ENCODE measurements at regions not wholly inside any gene's neighbourhood (a gene's known extent, or its start where the extent isn't known, plus 50 kb on each side); places are given as distances from the start of the nearest gene placed in this dataset.

DNA sequence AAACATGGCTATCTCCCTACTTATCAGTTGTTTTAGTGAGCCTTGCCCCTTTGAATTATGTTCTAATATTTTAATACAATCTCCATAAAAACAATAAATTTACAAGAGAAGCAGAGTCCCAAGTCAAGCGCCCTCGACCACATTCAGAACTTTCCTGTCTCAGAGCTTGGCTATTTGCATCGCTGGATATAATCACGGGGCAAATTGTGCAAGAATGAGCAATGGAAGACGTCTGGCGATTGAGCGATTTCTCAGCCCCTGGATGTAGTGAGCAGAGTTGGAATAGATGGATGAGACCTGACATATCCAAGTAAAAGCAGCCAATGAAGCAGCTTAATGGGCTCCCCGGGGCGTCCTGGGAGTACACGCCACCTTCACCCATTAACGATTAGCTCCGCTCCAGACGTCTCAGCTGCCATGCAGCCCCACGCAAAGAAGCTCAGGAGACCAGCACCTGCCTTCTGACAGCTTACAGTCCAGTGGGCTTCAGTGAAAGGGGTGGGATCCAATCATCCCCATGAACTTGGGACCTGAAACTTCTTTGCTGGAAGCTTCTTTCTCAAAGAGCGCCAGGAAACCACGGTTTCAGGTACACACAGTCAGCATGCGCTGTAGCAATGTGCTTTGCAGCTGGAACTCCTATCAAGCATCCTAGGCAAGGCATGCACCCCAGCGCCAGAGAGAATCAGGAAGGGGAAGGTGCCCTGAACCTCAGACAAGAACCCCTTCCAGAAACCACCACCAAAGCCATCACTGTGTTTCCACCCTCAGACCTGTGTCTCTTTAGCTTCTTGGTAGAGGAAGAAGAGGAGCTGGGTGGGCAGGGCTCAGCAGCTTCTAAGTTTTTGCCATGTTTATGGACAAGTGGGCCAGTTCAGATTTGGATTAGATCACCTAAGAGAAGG lies 92.0 kb upstream of the IRX4 start:
- TF ChIP-seq, protein P1, sequence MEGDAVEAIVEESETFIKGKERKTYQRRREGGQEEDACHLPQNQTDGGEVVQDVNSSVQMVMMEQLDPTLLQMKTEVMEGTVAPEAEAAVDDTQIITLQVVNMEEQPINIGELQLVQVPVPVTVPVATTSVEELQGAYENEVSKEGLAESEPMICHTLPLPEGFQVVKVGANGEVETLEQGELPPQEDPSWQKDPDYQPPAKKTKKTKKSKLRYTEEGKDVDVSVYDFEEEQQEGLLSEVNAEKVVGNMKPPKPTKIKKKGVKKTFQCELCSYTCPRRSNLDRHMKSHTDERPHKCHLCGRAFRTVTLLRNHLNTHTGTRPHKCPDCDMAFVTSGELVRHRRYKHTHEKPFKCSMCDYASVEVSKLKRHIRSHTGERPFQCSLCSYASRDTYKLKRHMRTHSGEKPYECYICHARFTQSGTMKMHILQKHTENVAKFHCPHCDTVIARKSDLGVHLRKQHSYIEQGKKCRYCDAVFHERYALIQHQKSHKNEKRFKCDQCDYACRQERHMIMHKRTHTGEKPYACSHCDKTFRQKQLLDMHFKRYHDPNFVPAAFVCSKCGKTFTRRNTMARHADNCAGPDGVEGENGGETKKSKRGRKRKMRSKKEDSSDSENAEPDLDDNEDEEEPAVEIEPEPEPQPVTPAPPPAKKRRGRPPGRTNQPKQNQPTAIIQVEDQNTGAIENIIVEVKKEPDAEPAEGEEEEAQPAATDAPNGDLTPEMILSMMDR (IDR thresholded peaks at IDR 0.05), result no peak
- no peak for TF ChIP-seq POLR2A (IDR thresholded peaks at IDR 0.05)
- no peak for TF ChIP-seq POLR2AphosphoS5 (IDR thresholded peaks at IDR 0.05)
